Duodenal mucosa (tissue), 2 donors: ENCODE measurements at regions not wholly inside any gene's neighbourhood (a gene's known extent, or its start where the extent isn't known, plus 50 kb on each side); places are given as distances from the start of the nearest gene placed in this dataset.

Source experiments
- H3K27ac ChIP-seq: one replicate; pipeline ENCODE4 v1.7.0; 2013; ENCODE audit warnings: low read depth, low read length
- H3K27me3 ChIP-seq, 2 donors: one replicate each; pipeline ENCODE4 v1.7.0; 2013; ENCODE audit warnings: low read length in 2 of 2, control low read depth in 1 of 2; ENCODE audit not compliant: insufficient read depth in 2 of 2, control insufficient read depth in 1 of 2
- H3K36me3 ChIP-seq, 2 donors: one replicate each; pipeline ENCODE4 v1.7.0; 2013; ENCODE audit warnings: low read length in 2 of 2, control low read depth in 1 of 2; ENCODE audit not compliant: insufficient read depth in 2 of 2, control insufficient read depth in 1 of 2
- H3K4me1 ChIP-seq, 2 donors: one replicate each; pipeline ENCODE4 v1.7.0; 2013; ENCODE audit warnings: low read length in 2 of 2, control low read depth in 1 of 2; ENCODE audit not compliant: insufficient read depth in 2 of 2, control insufficient read depth in 1 of 2
- H3K4me3 ChIP-seq, 2 donors: one replicate each; pipeline ENCODE4 v1.7.0; 2013; ENCODE audit warnings: low read length in 2 of 2, low read depth in 1 of 2
- H3K9ac ChIP-seq, 2 donors: one replicate each; pipeline ENCODE4 v1.7.0; 2013; ENCODE audit warnings: low read length in 2 of 2, low read depth in 1 of 2
- H3K9me3 ChIP-seq, 2 donors: one replicate each; pipeline ENCODE4 v1.7.0; 2013; ENCODE audit warnings: low read length in 2 of 2, control low read depth in 1 of 2; ENCODE audit not compliant: control insufficient read depth in 1 of 2

- Histone ChIP-seq H3K9me3 (no peaks in the 10 kb centered on the region), H3K27ac (no peak overlapping the region), H3K4me3 (peak overlapping the region in 1 of 2 donors; percentile 40), H3K36me3 (no peaks in the 10 kb centered on the region), H3K4me1 (peaks cover 9 to 16% of the 10 kb centered on the region in 2 donors), H3K9ac (no peak overlapping the region), H3K27me3 (no peaks in the 10 kb centered on the region)
Observed at GRCh38 chr4:3369781-3370674, 71.7 kb upstream of the HGFAC start.

- H3K9me3 ChIP-seq = no peaks in the 10 kb centered on the region
- H3K36me3 ChIP-seq = no peaks in the 10 kb centered on the region
- H3K4me3 ChIP-seq = no peak overlapping the region
- H3K27ac ChIP-seq = no peak overlapping the region
- H3K4me1 ChIP-seq = peaks cover 9 to 16% of the 10 kb centered on the region in 2 donors
- no peaks in the 10 kb centered on the region for H3K27me3 ChIP-seq
- no peak overlapping the region for H3K9ac ChIP-seq
Observed at GRCh38 chr4:3371033-3372001, 70.5 kb upstream of the HGFAC start.

GRCh38 chr4:3372264-3372932, 69.4 kb upstream of the HGFAC start:
- H3K4me1 ChIP-seq = peaks cover 9 to 16% of the 10 kb centered on the region in 2 donors
- H3K27ac ChIP-seq = no peak overlapping the region
- no peaks in the 10 kb centered on the region for H3K27me3 ChIP-seq
- H3K9ac ChIP-seq = no peak overlapping the region
- no peaks in the 10 kb centered on the region for H3K9me3 ChIP-seq
- H3K4me3 ChIP-seq = no peak overlapping the region
- no peaks in the 10 kb centered on the region for H3K36me3 ChIP-seq

- no peaks in the 10 kb centered on the region for H3K27me3 ChIP-seq
- no peaks in the 10 kb centered on the region for H3K36me3 ChIP-seq
- H3K4me3 ChIP-seq = no peak overlapping the region
- H3K4me1 ChIP-seq = peaks cover 9 to 16% of the 10 kb centered on the region in 2 donors
- H3K9me3 ChIP-seq = no peaks in the 10 kb centered on the region
- no peak overlapping the region for H3K27ac ChIP-seq
- H3K9ac ChIP-seq = no peak overlapping the region
Observed at GRCh38 chr4:3372933-3373465, 68.8 kb upstream of the HGFAC start.

DNA sequence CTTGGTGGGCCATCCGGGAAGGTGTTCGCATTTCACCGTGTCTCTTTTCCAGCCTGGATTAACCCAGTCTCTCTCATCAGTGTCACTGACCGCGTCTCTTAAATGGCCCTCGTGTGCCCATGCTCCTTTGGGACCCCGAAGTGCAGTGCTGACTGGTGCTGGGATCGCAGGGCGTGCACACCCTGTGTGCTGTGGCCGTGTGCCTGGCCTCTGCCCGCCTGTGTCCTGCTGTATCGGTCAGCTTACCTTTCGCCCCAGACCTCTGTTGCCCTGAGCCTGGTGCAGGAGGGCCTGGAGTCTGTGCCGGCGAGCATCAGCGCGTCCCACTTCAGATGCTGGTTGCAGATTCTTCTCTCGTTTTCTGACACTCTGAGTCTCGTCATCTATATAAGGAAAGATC, 68.3 kb upstream of the HGFAC start:
- no peaks in the 10 kb centered on the region for H3K9me3 ChIP-seq
- H3K9ac ChIP-seq = no peak overlapping the region
- H3K27ac ChIP-seq = no peak overlapping the region
- no peak overlapping the region for H3K4me3 ChIP-seq
- H3K27me3 ChIP-seq = no peaks in the 10 kb centered on the region
- H3K36me3 ChIP-seq = no peaks in the 10 kb centered on the region
- H3K4me1 ChIP-seq = peaks cover 9 to 16% of the 10 kb centered on the region in 2 donors

GRCh38 chr4:3374011-3374645, 67.6 kb upstream of the HGFAC start:
- Histone ChIP-seq H3K9me3 (no peaks in the 10 kb centered on the region), H3K27ac (no peak overlapping the region), H3K27me3 (no peaks in the 10 kb centered on the region), H3K4me1 (peaks cover 4 to 10% of the 10 kb centered on the region in 2 donors), H3K9ac (no peak overlapping the region), H3K36me3 (no peaks in the 10 kb centered on the region), H3K4me3 (no peak overlapping the region)

GRCh38 chr4:3374667-3375066, 67.1 kb upstream of the HGFAC start:
- Histone ChIP-seq H3K27ac (no peak overlapping the region), H3K9me3 (no peaks in the 10 kb centered on the region), H3K27me3 (no peaks in the 10 kb centered on the region), H3K9ac (no peak overlapping the region), H3K4me1 (peaks cover 0 to 5% of the 10 kb centered on the region in 2 donors), H3K36me3 (no peaks in the 10 kb centered on the region), H3K4me3 (no peak overlapping the region)

- Histone ChIP-seq H3K4me1 (no peaks in the 10 kb centered on the region), H3K9ac (no peak overlapping the region), H3K4me3 (no peak overlapping the region)
Observed at GRCh38 chr4:3375688-3376087, 66.1 kb upstream of the HGFAC start.

GRCh38 chr4:3376266-3376665, 65.5 kb upstream of the HGFAC start:
- Histone ChIP-seq H3K9ac (no peak overlapping the region), H3K4me3 (no peak overlapping the region), H3K27ac (no peak overlapping the region)

More at GRCh38 chr4:3375688-3376087, 66.1 kb upstream of the HGFAC start:
- Histone ChIP-seq H3K27ac (no peak overlapping the region), H3K36me3 (no peaks in the 10 kb centered on the region), H3K27me3 (no peaks in the 10 kb centered on the region), H3K9me3 (peaks cover 7 to 9% of the 10 kb centered on the region in 2 donors)

More at GRCh38 chr4:3376266-3376665, 65.5 kb upstream of the HGFAC start:
- no peaks in the 10 kb centered on the region for H3K27me3 ChIP-seq
- H3K9me3 ChIP-seq = peaks cover 8 to 15% of the 10 kb centered on the region in 2 donors
- H3K36me3 ChIP-seq = no peaks in the 10 kb centered on the region
- no peaks in the 10 kb centered on the region for H3K4me1 ChIP-seq
